ENCODE measurements at regions not wholly inside any gene's neighbourhood (a gene's known extent, or its start where the extent isn't known, plus 50 kb on each side); places are given as distances from the start of the nearest gene placed in this dataset.

DNA sequence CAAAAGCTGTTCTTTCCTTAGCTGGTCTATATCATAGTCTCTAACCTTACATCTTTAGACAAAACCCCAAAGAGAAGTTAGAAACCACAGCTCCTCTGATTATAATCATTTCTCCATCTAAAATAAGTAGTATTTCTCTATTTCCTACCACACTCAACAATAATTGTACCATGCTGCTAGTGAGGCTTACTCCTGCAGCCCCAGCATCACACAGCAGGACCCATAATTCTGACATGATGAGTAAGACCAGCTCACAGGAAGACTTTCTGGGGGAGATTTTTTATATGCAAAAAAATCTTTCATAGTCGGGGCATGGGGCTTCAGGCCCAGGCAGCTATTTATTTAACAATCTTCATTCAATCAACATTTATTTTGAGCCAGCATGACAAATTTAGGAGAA, 441.6 kb downstream of the DYNC2H1 start:
- Mint-ChIP-seq H3K4me1 (no peaks in the 10 kb centered on the region), H3K27me3 (ENCODE audit: low read depth in 3 of 3) (peaks cover 0 to 2% (median 0%) of the 10 kb centered on the region in 3 donors), H3K9me3 (peaks cover 0 to 7% (median 2%) of the 10 kb centered on the region in 7 donors), H3K27ac (no peak overlapping the region), H3K36me3 (no peaks in the 10 kb centered on the region), H3K4me3 (no peak overlapping the region)
- no peaks in the 10 kb centered on the region for H3K79me2 ChIP-seq (ENCODE audit: insufficient read depth, low read length)
- WGBS (ENCODE audit: insufficient coverage): no CpG with 5 or more reads among the region's 1 CpG
- no peaks in the 10 kb centered on the region for H3K9me3 ChIP-seq (replicated peaks in 1 of 2; ENCODE audit: control insufficient read depth in 1 of 2, insufficient read depth in 1 of 2, low read length in 2 of 2)
- intact Hi-C loops (cut with micrococcal nuclease): no loop called here
- H3K4me3 ChIP-seq (replicated peaks in 1 of 3; ENCODE audit: low read depth in 2 of 3, low read length in 3 of 3): no peak overlapping the region
- no peak overlapping the region for H2AFZ ChIP-seq (ENCODE audit: insufficient read depth, low read depth, low read length, poor library complexity, severe bottlenecking)
- H3K27me3 ChIP-seq (ENCODE audit: control insufficient read depth in 2 of 2, insufficient read depth in 2 of 2, low read length in 2 of 2): no peaks in the 10 kb centered on the region
- H3K27ac ChIP-seq (ENCODE audit: low read depth in 1 of 2, low read length in 2 of 2): no peak overlapping the region
- no peaks in the 10 kb centered on the region for H3K36me3 ChIP-seq (replicated peaks in 1 of 2; ENCODE audit: control insufficient read depth in 1 of 2, insufficient read depth in 2 of 2, low read length in 2 of 2)
- no peak for DNase-seq
- TF ChIP-seq, protein P1, sequence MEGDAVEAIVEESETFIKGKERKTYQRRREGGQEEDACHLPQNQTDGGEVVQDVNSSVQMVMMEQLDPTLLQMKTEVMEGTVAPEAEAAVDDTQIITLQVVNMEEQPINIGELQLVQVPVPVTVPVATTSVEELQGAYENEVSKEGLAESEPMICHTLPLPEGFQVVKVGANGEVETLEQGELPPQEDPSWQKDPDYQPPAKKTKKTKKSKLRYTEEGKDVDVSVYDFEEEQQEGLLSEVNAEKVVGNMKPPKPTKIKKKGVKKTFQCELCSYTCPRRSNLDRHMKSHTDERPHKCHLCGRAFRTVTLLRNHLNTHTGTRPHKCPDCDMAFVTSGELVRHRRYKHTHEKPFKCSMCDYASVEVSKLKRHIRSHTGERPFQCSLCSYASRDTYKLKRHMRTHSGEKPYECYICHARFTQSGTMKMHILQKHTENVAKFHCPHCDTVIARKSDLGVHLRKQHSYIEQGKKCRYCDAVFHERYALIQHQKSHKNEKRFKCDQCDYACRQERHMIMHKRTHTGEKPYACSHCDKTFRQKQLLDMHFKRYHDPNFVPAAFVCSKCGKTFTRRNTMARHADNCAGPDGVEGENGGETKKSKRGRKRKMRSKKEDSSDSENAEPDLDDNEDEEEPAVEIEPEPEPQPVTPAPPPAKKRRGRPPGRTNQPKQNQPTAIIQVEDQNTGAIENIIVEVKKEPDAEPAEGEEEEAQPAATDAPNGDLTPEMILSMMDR (IDR thresholded peaks at IDR 0.05): no peak
- no peaks in the 10 kb centered on the region for H3K4me1 ChIP-seq (ENCODE audit: control insufficient read depth in 1 of 2, insufficient read depth in 2 of 2, low read length in 2 of 2)
- H3K9ac ChIP-seq (ENCODE audit: insufficient read depth, low read length, poor library complexity, severe bottlenecking): no peak overlapping the region
- H4K20me1 ChIP-seq (ENCODE audit: insufficient read depth, low read length): no peaks in the 10 kb centered on the region
- H3K4me2 ChIP-seq (replicated peaks; ENCODE audit: extremely low read depth, low read length, poor library complexity, severe bottlenecking): no peak overlapping the region

DNA sequence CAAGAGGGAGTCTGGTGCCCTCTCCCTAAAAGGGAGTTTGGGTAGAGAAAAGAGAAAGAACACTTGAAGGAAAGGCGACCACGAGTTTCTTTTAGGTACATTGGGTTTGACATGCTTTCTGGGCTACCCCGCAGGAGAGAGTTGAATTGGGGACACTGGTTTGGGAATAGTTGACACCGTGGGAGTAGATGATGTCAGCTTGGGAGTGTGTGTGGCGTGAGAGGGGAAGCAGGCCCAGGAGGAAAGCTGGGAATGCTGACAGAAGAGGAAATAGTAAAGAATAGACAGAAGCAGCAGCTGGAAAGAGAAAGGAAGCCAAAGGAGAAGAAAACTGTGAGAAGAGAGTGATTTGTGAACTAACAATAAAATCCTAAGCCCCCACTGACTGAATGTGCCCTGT, 442.9 kb downstream of the DYNC2H1 start:
- no peak overlapping the region for H3K9ac ChIP-seq (ENCODE audit: insufficient read depth, low read length, poor library complexity, severe bottlenecking)
- H3K4me1 Mint-ChIP-seq: no peaks in the 10 kb centered on the region
- no peaks in the 10 kb centered on the region for H3K36me3 Mint-ChIP-seq
- TF ChIP-seq, protein P1 (IDR thresholded peaks at IDR 0.05): no peak
- no peak overlapping the region for H3K27ac Mint-ChIP-seq
- 85% methylated on average over 5 of the region's 5 CpGs for WGBS (ENCODE audit: insufficient coverage)
- H3K27me3 Mint-ChIP-seq (ENCODE audit: low read depth in 3 of 3): peaks cover 0 to 2% (median 1%) of the 10 kb centered on the region in 3 donors
- H3K4me1 ChIP-seq (ENCODE audit: control insufficient read depth in 1 of 2, insufficient read depth in 2 of 2, low read length in 2 of 2): no peaks in the 10 kb centered on the region
- H3K9me3 ChIP-seq (replicated peaks in 1 of 2; ENCODE audit: control insufficient read depth in 1 of 2, insufficient read depth in 1 of 2, low read length in 2 of 2): no peaks in the 10 kb centered on the region
- H3K27me3 ChIP-seq (ENCODE audit: control insufficient read depth in 2 of 2, insufficient read depth in 2 of 2, low read length in 2 of 2): no peaks in the 10 kb centered on the region
- no peak for DNase-seq
- no peaks in the 10 kb centered on the region for H4K20me1 ChIP-seq (ENCODE audit: insufficient read depth, low read length)
- H2AFZ ChIP-seq (ENCODE audit: insufficient read depth, low read depth, low read length, poor library complexity, severe bottlenecking): no peak overlapping the region
- no peak overlapping the region for H3K4me2 ChIP-seq (replicated peaks; ENCODE audit: extremely low read depth, low read length, poor library complexity, severe bottlenecking)
- H3K4me3 Mint-ChIP-seq: no peak overlapping the region
- H3K36me3 ChIP-seq (replicated peaks in 1 of 2; ENCODE audit: control insufficient read depth in 1 of 2, insufficient read depth in 2 of 2, low read length in 2 of 2): no peaks in the 10 kb centered on the region
- no peak overlapping the region for H3K4me3 ChIP-seq (replicated peaks in 1 of 3; ENCODE audit: low read depth in 2 of 3, low read length in 3 of 3)
- H3K79me2 ChIP-seq (ENCODE audit: insufficient read depth, low read length): no peaks in the 10 kb centered on the region
- H3K9me3 Mint-ChIP-seq: peaks cover 0 to 7% (median 2%) of the 10 kb centered on the region in 7 donors
- no peak overlapping the region for H3K27ac ChIP-seq (ENCODE audit: low read depth in 1 of 2, low read length in 2 of 2)
- intact Hi-C loops (cut with micrococcal nuclease): no loop called here
